SK-MEL-5 (cell line): ENCODE measurements at regions not wholly inside any gene's neighbourhood (a gene's known extent, or its start where the extent isn't known, plus 50 kb on each side); places are given as distances from the start of the nearest gene placed in this dataset.
A peak's percentile ranks its signal among the peaks of the same experiment; 100 is the strongest.

ENCODE experiments used
- DNase-seq: peaks from one replicate; pipeline ENCODE4 v3.0.0-alpha.2; 2016; ENCODE audit warnings: low read depth, low spot score
- in situ Hi-C: cut with HindIII; loops from 2 replicates; pipeline ENCODE4 v1.10.0; 2016; ENCODE audit warnings: low sequenced_read_pairs, high pct_unique_total_duplicates, low pct_unique_long_range_greater_than_20kb

DNA sequence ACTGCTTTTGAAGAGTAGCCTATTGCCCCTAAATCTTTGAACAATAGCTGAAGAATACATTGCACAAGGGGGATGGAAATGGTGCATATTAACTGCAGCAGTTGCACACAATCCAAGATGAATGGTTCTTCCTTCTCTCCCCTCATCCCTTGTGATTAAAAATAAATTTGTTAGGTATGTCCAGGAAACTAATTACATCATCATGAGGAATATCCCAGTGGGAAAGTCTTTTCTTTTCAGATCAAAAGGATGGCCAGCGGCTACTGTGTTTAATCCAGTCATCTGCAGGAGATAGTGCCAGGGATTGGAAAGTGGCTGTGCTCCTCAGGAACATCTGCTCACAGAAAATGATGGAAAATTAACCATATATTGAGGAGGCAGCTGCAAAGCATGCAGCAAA lies 508.4 kb upstream of the SEMA6A start:
- no peak for DNase-seq
- in situ Hi-C loops = no loop called here

DNA sequence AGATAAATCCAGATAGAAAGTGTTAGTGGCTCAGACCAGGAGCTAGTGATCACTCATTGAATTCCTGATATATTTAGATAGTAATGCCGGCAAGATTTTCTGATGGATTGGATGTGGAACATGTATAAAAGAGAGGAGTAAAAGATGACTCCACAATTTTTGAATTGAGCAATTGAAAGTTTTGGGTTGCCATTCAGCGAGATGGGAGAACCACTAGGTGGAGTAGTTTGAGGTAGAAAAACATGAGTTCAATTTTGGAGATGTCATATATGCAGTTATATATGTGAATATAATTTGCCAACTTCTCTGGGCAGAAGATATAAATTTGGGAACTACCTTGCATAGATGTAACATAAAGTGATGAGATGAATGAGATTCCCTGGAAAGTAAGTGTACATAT lies 502.5 kb upstream of the SEMA6A start:
- DNase-seq = peak; percentile 61
- in situ Hi-C loops = no loop called here

DNA sequence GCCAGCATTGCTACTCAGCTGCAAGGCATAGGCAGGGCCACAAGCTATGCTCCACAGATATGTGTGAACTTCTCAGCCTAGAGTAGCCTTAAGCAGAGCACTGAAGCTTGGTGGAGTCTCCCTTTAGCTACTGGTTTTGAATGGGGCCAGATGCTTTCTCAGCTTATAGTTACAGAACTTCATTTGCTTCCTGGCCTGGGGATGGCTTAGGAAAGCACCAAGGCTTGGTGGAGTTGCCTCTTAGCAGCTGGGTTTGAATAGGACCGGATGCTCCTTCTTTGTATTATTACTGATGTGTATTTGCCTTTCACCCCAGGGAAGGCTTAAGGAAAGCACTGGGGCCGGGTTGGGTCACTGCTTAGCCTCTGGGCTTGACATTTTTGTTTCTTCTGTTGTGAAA lies 497.8 kb upstream of the SEMA6A start:
- no peak for DNase-seq
- in situ Hi-C loops = no loop called here

DNA sequence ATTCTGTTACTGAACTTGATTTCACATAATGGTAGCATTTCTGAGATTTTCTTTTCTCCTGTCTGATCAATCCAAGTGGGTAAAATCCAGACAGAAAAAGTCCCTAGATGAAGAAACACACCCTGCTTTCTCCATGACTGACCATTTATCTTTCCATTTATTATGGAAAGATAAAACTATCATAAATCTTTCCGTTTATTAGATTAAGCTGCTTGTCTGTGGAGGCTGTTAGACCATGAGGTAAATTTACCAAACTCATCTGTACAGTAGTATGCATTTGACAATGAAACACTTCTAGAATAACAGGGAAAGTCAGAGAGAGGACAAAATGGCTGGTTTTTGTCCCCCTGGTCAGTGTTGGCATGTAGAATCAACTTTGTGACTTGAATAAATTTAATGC lies 491.2 kb upstream of the SEMA6A start:
- no peak for DNase-seq
- in situ Hi-C loops = no loop called here

DNA sequence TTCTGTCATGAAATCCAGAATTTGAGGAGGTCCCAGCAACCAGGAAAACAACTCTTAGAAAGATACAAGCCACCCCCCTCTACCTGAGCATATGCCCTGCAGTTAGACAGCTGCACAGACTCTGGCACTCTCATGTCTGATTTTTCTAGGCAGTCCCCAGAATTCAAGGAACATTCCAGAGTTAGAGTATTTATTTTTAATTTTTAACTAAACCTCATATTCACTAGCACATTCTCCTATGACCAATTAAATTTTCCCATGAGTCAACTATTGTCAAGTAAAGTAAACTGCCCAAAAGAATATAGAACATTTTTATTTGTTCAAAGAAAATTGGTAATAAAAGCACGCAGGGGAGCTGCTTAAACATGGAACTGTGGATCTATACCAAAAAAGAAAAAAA lies 490.5 kb upstream of the SEMA6A start:
- in situ Hi-C loops = no loop called here
- no peak for DNase-seq

DNA sequence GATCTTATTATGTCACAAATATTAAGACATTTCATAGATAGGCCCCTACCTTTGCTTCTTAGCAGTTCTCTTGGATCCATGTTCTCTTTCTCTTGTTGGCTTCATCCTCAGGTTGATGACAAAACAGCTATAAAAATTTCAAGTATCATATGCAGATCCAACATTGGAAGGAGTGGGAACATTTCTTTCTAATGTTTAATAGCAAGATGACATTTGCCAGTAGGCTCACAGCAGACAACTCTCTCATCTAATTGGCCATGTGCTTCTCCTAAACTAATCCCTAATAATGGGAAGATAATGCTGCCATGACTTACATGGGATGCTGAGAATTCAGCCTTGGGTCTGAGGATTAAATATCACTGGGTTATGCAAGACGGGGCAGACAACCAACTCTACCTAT lies 485.5 kb upstream of the SEMA6A start:
- DNase-seq = no peak
- in situ Hi-C loops = no loop called here

DNA sequence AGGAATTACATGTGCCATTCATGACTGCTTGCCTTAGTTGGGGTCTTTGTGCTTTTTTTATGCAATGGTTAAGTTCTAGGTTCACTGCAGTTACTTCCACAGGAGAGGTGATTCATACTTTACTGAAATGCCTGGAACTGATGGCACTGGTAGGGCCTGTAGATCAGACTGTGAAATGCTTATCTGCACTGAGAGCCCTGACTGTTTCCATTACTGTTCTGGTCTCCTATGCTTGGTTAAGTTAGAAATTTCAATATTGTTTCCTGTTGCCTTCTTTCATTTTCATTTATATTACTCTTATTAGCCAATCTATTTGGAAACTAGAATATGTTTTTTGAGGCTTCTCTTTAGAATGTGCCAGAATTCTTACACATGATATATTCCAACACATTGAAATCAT lies 484.1 kb upstream of the SEMA6A start:
- in situ Hi-C loops = no loop called here

DNA sequence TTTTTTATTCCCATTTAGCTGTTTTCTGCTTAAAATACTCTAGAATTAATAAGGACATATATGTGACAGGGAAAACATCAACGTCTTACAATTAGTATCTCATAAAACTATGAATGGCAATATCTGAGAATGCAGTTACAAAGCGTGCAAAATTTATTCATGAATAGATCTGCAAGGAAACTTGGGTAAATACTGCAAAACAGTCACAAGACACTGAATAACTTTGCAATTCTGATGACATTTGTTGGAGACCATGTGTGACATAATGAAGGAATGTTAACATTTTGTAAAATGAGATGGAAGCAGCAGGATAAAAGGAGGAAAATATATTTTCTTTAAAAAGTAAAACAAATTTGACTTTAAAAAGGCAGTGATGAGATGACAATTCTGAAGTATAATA lies 480.9 kb upstream of the SEMA6A start:
- no peak for DNase-seq
- in situ Hi-C loops = no loop called here

More for the DNA sequence above, 484.1 kb upstream of the SEMA6A start:
- no peak for DNase-seq

DNA sequence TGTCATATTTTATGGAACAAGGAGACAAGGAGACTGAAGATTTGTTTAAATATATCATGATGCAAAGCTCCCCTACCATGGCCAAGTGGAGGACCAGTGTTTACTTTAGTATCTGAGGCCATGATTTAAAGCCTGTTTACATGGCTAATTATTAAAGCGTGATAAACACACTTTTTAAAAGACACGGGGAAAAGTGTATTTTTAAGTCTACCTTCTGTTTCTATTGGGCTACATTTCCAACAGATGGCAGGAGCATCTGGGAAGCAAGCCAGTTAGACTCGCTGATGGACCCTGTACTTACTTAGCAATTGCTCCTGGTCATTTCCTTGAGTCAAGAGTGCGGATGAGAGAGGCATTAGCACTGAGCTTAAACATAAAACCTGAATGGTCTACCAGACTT lies 480.3 kb upstream of the SEMA6A start:
- in situ Hi-C loops = no loop called here
- no peak for DNase-seq

DNA sequence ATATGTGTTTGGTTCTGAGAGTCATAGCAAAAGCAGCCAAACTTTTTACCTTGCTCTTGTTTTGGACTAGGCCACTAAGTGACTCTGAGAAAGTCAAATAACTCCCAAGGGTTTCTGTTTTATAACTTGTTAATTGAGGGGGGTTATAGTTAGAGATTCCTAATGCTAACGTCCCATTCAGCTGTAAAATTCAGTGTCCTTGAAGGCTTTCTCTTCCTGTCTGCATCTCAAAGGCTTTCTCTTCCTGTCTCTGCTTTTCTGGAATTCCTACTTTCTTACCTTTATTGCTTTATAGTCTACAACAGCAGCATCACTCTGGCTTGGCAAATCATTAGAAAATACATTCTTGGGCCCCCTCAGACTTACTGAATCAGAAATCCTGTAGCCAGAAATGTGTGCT lies 479.5 kb upstream of the SEMA6A start:
- in situ Hi-C loops = no loop called here
- DNase-seq = no peak

DNA sequence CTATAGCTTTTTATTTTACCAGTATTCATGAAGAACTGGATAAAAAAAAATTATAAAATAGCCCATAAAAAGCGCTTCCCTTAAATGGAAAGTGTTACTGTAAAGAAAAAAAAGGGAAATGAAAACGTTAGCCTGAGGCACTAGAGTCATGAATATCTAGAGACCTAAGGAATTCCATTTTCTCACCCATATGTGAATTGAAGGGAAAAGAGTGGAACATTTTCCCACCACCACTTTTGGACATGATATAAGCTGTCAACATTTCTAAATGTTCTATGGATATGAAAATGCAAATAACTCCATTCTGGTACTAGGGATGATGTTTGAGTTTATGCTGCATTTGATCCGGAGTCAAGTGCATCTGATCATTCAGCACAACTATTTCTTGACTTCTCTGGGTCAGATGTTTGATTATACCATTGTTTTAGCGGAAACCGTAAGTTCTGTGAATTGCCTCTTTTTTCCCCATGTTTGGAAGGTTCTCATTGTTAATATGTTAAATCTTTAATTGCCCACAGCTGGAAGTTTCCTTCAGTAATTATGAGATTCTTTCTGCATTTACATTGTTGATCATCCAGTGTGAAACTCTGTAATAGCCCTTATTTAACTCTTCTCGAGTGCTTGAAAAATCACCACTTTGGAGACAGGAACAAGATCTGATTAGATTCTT lies 467.4 kb upstream of the SEMA6A start:
- in situ Hi-C loops = no loop called here
- no peak for DNase-seq

DNA sequence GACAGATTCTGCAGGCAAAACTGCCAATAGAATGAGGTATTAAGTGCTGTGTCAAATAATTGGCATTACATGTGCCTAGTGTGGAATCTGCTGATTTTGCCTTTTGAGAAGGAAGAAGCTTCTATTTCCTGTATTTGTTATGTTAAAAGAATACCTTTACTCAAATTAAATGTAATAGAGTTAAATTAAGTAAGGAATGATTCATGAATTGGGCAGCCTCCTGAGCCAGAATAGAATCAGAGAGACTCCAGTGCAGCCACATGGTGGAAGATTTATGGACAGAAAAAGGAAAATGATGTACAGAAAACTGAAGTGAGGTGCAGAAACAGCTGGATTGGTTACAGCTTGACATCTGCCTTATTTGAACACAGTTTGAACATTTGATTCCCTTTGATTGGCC lies 464.4 kb upstream of the SEMA6A start:
- in situ Hi-C loops = no loop called here
- no peak for DNase-seq

DNA sequence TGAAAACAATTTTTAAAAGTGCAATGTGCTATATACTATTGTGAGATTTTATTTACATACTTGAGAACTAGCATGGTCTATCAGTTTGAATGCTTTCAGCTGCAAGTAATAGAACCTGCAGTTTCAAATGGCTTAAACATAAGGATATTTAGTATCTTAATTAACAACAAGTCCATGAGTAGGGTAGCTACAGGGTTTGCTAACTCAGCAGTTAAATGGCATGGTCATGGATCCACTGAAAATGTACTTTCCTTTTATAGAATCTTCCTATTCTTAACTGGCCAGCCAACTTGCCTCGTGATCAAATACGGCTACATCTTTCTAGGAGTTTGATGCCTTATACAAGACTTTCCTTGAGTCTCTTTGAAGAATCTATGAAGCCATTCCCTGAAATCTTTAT lies 452.8 kb upstream of the SEMA6A start:
- in situ Hi-C loops = no loop called here
- no peak for DNase-seq

DNA sequence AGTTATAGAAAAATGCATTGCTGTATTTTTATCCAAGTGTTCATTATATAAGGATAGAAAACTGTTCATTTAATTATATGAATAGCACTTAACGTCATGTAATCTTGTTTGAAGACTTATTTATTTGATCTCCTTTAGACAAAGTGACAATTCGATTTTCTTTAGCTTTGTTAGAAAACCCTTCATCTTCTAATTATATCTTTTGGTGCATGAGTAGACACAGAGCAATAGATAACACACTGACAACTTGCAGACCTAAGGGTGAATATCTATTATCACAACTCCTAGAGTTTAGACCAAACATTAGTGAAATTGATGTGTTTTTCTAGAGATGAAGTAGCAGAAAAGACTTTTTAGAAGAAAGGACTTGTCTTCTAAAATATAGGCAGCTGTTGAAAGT lies 446.4 kb upstream of the SEMA6A start:
- in situ Hi-C loops = no loop called here
- DNase-seq = no peak

DNA sequence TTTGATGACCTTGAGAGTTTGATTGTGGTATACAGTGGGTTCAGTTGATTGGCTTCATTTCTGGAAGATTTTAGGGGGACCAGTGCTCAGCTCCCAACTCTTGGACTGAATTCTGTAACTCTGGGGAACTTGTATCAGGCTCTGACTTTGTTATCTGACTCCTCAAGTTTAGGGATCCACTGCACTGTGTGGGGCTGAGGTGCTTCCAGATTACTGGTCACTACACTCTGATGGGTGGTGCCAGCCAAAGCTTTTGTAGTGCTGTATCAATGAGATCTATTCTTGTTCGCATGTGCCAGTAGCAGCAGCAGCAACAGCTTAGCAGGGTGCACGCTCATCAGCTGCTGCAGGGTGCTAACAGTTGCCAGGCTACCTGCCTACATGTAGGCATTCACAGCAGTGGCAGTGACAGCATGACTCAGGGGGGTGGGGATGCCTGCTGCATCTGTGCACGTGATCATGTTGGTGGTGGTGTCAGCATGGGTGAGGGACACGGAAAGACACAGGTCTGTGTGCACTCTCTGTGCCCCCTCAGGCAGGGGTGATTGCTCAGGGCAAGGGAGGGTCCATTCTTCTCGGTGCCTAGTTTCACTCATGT lies 438.8 kb upstream of the SEMA6A start:
- DNase-seq = no peak
- in situ Hi-C loops = no loop called here

DNA sequence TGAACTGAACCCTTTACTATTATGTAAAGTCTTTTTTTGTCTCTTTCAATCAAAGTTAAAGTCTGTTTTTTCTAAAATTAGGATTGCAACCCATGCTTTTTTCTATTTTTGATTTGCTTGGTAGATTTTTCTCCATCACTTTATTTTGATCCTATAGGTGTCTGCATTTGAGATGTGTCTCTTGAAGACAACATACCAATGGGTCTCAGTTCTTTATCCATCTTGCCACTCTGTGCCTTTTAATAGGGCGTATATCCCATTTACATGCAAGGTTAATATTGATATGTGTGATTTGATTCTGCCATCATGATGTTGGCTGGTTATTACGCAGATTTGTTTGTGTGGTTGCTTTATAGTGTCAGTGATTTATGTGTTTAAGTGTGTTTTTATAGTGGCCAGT lies 436.0 kb upstream of the SEMA6A start:
- in situ Hi-C loops = no loop called here
- no peak for DNase-seq

DNA sequence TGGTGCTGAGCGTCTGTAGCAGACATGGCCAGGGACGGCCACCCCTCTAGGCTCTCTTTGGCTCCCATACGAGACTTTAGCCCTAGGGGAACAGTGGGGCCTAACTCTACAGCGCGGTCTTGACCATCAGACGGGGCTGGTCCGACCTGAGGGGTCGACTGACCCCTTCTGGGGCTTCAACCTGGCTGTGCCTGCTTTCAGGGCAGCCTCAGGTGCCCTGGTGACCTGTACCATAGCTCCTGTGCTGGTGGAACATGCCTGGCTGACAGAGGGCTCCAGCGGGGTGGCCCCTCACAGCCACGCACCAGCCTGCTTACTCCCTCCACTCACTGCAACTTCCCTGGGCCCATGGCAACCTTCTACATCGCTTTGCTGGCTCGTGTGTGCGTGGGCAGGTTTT lies 423.4 kb upstream of the SEMA6A start:
- no peak for DNase-seq
- in situ Hi-C loops = no loop called here

DNA sequence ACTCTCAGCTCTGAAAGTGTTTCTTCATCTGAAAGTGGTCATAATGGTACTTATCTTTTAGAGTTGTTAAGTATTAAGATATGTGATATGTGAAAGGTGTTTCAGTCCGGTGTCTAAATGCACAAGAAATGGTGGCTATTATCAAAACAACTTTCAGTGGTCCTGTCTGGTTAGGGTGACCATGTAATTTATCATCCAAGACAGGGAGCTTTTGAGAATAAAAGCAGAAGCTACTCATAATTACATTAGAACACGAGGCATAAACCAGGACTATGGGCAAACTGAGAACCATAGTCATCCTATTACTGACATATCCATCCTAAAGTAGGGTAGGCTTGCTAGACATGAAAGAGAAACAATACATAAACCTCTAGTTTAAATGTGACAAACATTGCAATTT lies 418.1 kb upstream of the SEMA6A start:
- no peak for DNase-seq
- in situ Hi-C loops = no loop called here

DNA sequence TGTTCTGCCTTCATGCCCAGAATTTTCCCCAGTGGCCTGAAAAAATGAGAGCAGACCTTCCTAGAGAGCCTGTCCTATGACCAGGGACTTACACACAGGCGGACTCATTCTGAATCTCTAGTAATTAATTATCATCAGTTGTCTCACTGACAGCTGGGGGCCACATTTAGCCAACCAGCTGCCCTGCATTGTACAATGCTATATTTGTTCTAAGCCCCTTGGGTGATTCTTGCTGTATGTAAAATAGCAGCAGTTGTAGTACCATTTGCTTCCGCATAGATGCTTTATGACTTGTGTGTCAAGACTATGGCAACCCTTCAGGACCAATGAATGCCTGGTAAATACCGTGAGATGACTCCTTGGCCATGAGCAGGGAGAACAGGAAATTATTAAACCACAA lies 415.4 kb upstream of the SEMA6A start:
- peak; percentile 97 for DNase-seq
- in situ Hi-C loops = no loop called here

DNA sequence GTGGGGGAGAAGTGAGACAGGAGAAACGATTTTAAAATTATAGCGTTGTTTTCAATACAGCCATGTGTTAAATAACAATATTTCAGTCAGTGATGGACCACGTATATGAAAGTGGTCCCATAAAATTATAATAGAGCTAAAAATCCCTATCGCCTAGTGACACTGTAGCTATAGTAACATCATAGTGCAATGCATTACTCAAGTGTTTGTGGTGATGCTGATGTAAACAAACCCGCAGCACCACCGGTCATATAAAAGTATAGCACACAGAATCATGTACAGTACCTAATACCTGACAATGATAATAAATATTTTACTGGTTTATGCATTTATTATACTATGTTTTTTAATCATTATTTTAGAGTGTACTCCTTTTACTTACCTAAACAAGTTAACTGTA lies 407.4 kb upstream of the SEMA6A start:
- DNase-seq = no peak
- in situ Hi-C loops = no loop called here
